ENCODE measurements at regions not wholly inside any gene's neighbourhood (a gene's known extent, or its start where the extent isn't known, plus 50 kb on each side); places are given as distances from the start of the nearest gene placed in this dataset.

DNA sequence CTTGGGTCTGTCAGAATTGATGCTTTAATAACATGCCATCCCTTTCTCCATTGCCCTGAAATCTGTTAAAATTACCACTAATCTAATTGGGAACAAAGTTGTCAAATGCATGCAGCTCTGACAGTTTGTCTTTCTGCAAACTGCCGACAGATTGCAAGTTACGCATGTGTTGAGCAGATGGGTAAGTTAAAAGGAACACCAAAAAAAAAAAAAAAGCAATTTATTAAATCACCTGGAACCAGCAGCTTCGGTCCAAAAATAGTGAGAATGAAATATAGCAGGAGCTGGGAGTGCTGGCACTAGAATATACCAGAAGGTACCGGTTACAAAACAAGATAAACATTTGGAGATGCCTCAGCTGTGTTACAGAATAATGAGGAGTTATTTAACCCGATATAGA is 149.6 kb upstream of the C1orf87 start:
- H3K56ac ChIP-seq (replicated peaks; ENCODE audit: insufficient read length, low read depth, low read length) = no peak overlapping the region
- H3K36me3 ChIP-seq (ENCODE audit: control insufficient read depth in 2 of 4, insufficient read depth in 4 of 4, low read length in 3 of 4) = no peaks in the 10 kb centered on the region
- ChIA-PET CTCF (ENCODE audit: partially characterized antibody) (no interaction called here), POLR2A (ENCODE audit: partially characterized antibody) (no interaction called here)
- no peaks in the 10 kb centered on the region for H3K79me2 ChIP-seq (ENCODE audit: control insufficient read depth in 1 of 2, insufficient read depth in 2 of 2, low read length in 2 of 2)
- no peak overlapping the region for H3K18ac ChIP-seq (ENCODE audit: extremely low read depth, low read length)
- no peak overlapping the region for H4K5ac ChIP-seq (ENCODE audit: insufficient read length, low read depth, low read length)
- no peaks in the 10 kb centered on the region for H3K9me3 ChIP-seq (ENCODE audit: insufficient read depth in 2 of 2, low read depth in 1 of 2, low read length in 1 of 2)
- no peak overlapping the region for H3K4ac ChIP-seq (replicated peaks; ENCODE audit: insufficient read length, low read depth, low read length)
- no peak overlapping the region for H2BK120ac ChIP-seq (replicated peaks; ENCODE audit: low read depth, low read length)
- H3K27me3 ChIP-seq (replicated peaks in 1 of 4; ENCODE audit: control insufficient read depth in 3 of 4, extremely low read depth in 1 of 4, insufficient read depth in 3 of 4, low read length in 3 of 4) = no peaks in the 10 kb centered on the region
- no peaks in the 10 kb centered on the region for H3K23me2 ChIP-seq (ENCODE audit: low read depth, low read length)
- no peaks in the 10 kb centered on the region for H3K79me1 ChIP-seq (ENCODE audit: low read depth, low read length)
- DNase-seq (ENCODE audit: low read depth in 1 of 2, low spot score in 2 of 2) (no peak), FAIRE-seq (no peak)
- H3K4me3 ChIP-seq (ENCODE audit: extremely low read depth in 1 of 4, insufficient read depth in 2 of 4, low read depth in 3 of 4, low read length in 4 of 4) = no peak overlapping the region
- no peak overlapping the region for H3K9ac ChIP-seq (replicated peaks in 1 of 4; ENCODE audit: extremely low read depth in 1 of 4, low read depth in 3 of 4, low read length in 3 of 4)
- H4K20me1 ChIP-seq (replicated peaks in 1 of 2; ENCODE audit: control insufficient read depth in 1 of 2, insufficient read depth in 2 of 2, low read length in 2 of 2) = no peaks in the 10 kb centered on the region
- no peak overlapping the region for H3K23ac ChIP-seq (ENCODE audit: insufficient read length)
- no peak overlapping the region for H4K91ac ChIP-seq (replicated peaks; ENCODE audit: insufficient read length, low read length)
- TF ChIP-seq SP1 (IDR thresholded peaks at IDR 0.05; ENCODE audit: low read depth, low read length) = no peak
- no peak for TF ChIP-seq HDAC6 (IDR thresholded peaks at IDR 0.05; ENCODE audit: low read depth, low read length)
- no peak for TF ChIP-seq SP4 (IDR thresholded peaks at IDR 0.05; ENCODE audit: low read length)
- no peak for TF ChIP-seq RNF2 (IDR thresholded peaks at IDR 0.05; ENCODE audit: borderline replicate concordance, low read depth, low read length, missing control alignments, poor library complexity, severe bottlenecking)
- no peak for TF ChIP-seq YY1 (IDR thresholded peaks at IDR 0.05; ENCODE audit: low read depth, low read length)
- no peak overlapping the region for H4K8ac ChIP-seq (ENCODE audit: extremely low read depth, insufficient read depth, low read length)
- H2BK12ac ChIP-seq (ENCODE audit: low read depth, low read length) = no peak overlapping the region
- no peak overlapping the region for H3K27ac ChIP-seq (ENCODE audit: low read depth, low read length)
- H2BK5ac ChIP-seq (ENCODE audit: low read depth, low read length) = no peak overlapping the region
- 96% methylated on average over 5 of the region's 5 CpGs; no CpG with 5 or more reads in 1 of the 2 experiments for WGBS, 2 experiments (ENCODE audit: extremely low coverage in 1 of 2, insufficient coverage in 1 of 2, insufficient read length in 1 of 2, insufficient replicate concordance in 2 of 2, low coverage in 1 of 2, low lambda C conversion rate in 2 of 2, missing lambda C conversion rate in 1 of 2)
- no peak overlapping the region for H3K14ac ChIP-seq (ENCODE audit: insufficient read length)
- H3K4me1 ChIP-seq (replicated peaks in 1 of 4; ENCODE audit: control insufficient read depth in 3 of 4, insufficient read depth in 4 of 4, low read length in 3 of 4) = no peaks in the 10 kb centered on the region
- H3K4me2 ChIP-seq (ENCODE audit: insufficient read depth in 1 of 2, low read depth in 2 of 2, low read length in 2 of 2) = no peak overlapping the region
- no peak overlapping the region for H2AFZ ChIP-seq (ENCODE audit: low read length)
- H2BK20ac ChIP-seq (ENCODE audit: low read length) = no peak overlapping the region
- H2BK15ac ChIP-seq (ENCODE audit: low read length) = no peak overlapping the region
- H2AK5ac ChIP-seq (ENCODE audit: low read depth, low read length) = no peak overlapping the region
